Large intestine (tissue), 3 donors: ENCODE measurements at regions not wholly inside any gene's neighbourhood (a gene's known extent, or its start where the extent isn't known, plus 50 kb on each side); places are given as distances from the start of the nearest gene placed in this dataset.

Experiments used
- DNase-seq, 2 donors: peaks; one replicate each; pipeline versions ENCODE4 v3.0.0 to v3.0.0-alpha.2; 2013
- H3K27ac ChIP-seq: one replicate; pipeline ENCODE4 v1.5.1; 2013; ENCODE audit warnings: low read length
- H3K27me3 ChIP-seq: 2 replicates; pipeline ENCODE4 v1.6.1; 2013; ENCODE audit warnings: low read length; ENCODE audit not compliant: control insufficient read depth, insufficient read depth
- H3K36me3 ChIP-seq: 2 replicates; pipeline ENCODE4 v1.6.1; 2013; ENCODE audit warnings: low read length; ENCODE audit not compliant: control insufficient read depth, insufficient read depth
- H3K4me1 ChIP-seq: one replicate; pipeline ENCODE4 v1.6.1; 2013; ENCODE audit warnings: low read length; ENCODE audit not compliant: control insufficient read depth, insufficient read depth
- H3K4me3 ChIP-seq: one replicate; pipeline ENCODE4 v1.5.1; 2013; ENCODE audit warnings: low read length
- H3K9me3 ChIP-seq: one replicate; pipeline ENCODE4 v1.6.1; 2013; ENCODE audit warnings: mild to moderate bottlenecking, low read depth, low read length, moderate library complexity; ENCODE audit not compliant: control insufficient read depth
- WGBS: methylation state at CpG from one replicate; pipeline ENCODE4 v1.1.5; 2013; ENCODE audit warnings: low lambda C conversion rate; ENCODE audit not compliant: insufficient coverage; 5-methylcytosine and 5-hydroxymethylcytosine counted together

GRCh38 chr20:63128367-63128766 lies 87.6 kb downstream of the YTHDF1 start:
- H3K27me3 ChIP-seq = peaks cover 10% of the 10 kb centered on the region
- DNase-seq = no peak
- WGBS = 90% methylated on average over 2 of the region's 30 CpGs
- H3K4me3 ChIP-seq = no peak overlapping the region
- no peaks in the 10 kb centered on the region for H3K4me1 ChIP-seq
- no peaks in the 10 kb centered on the region for H3K36me3 ChIP-seq
- H3K27ac ChIP-seq = no peak overlapping the region
- H3K9me3 ChIP-seq = no peaks in the 10 kb centered on the region

GRCh38 chr20:63127700-63128364 lies 88.1 kb downstream of the YTHDF1 start:
- H3K9me3 ChIP-seq = no peaks in the 10 kb centered on the region
- no CpG with 5 or more reads among the region's 21 CpGs for WGBS
- no peak overlapping the region for H3K4me3 ChIP-seq
- H3K27me3 ChIP-seq = peaks cover 10% of the 10 kb centered on the region
- H3K4me1 ChIP-seq = no peaks in the 10 kb centered on the region
- no peak for DNase-seq
- H3K27ac ChIP-seq = no peak overlapping the region
- no peaks in the 10 kb centered on the region for H3K36me3 ChIP-seq

- Histone ChIP-seq H3K9me3 (no peaks in the 10 kb centered on the region), H3K27me3 (peaks cover 10% of the 10 kb centered on the region), H3K27ac (no peak overlapping the region), H3K36me3 (no peaks in the 10 kb centered on the region), H3K4me1 (no peaks in the 10 kb centered on the region), H3K4me3 (no peak overlapping the region)
- DNase-seq = no peak
- 80% methylated on average over 2 of the region's 18 CpGs for WGBS
These were observed 88.8 kb downstream of the YTHDF1 start for GRCh38 chr20:63126876-63127699.

DNA sequence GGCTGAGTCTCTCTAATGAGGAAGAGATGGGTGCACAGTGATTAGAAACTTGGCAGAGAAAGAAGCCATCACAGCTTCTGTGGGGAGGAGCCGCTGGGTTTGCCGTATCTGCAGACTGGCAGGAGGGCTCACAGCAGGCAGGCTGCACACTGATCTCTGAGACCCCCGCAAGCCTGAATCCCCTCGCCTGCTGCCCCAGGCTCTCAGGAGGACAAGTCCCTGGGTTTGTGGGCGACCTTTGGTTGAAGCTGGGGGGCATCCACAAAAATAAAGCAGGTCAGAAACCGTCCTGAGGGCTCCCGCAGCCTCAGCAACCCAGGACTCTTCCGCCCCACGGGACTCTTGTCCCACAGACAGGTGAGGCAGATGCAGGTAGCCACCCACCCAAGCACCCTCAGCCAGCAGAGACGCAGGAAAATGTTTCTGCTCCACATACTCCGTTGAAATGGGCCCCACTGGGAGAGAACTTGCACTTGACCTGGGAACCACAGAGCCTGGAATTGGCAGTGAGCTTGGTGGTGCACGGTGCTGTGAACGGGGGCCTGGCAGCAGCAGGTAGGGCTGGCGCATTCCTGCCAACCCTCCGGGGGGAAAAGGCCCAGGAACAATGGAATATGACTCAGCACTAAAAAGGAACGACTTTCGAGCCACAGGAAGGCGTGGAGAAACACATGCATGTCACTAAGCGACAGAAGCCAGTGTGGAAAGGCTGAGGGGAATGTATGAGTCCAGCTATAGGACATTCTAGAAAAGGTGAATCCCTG lies 89.9 kb downstream of the YTHDF1 start:
- Histone ChIP-seq H3K27me3 (peaks cover 7% of the 10 kb centered on the region), H3K4me3 (no peak overlapping the region), H3K36me3 (no peaks in the 10 kb centered on the region), H3K4me1 (no peaks in the 10 kb centered on the region), H3K27ac (no peak overlapping the region), H3K9me3 (no peaks in the 10 kb centered on the region)
- no CpG with 5 or more reads among the region's 19 CpGs for WGBS
- DNase-seq = no peak

DNA sequence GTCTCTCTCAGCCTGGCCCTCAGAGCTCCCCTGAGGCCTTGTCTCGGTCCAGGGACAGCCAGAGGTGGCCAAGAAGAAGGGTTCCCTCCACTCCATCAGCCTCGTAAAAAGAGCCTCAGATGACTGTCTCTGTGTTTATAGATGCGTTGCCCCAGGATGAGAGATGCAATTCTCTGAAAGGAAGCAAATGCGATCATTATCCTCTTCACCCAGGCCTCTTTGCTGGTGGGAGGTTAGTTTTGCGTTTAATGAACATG lies 90.4 kb downstream of the YTHDF1 start:
- Histone ChIP-seq H3K9me3 (no peaks in the 10 kb centered on the region), H3K4me3 (no peak overlapping the region), H3K36me3 (no peaks in the 10 kb centered on the region), H3K4me1 (no peaks in the 10 kb centered on the region), H3K27me3 (peaks cover 3% of the 10 kb centered on the region), H3K27ac (no peak overlapping the region)
- no CpG with 5 or more reads among the region's 5 CpGs for WGBS
- no peak for DNase-seq

DNA sequence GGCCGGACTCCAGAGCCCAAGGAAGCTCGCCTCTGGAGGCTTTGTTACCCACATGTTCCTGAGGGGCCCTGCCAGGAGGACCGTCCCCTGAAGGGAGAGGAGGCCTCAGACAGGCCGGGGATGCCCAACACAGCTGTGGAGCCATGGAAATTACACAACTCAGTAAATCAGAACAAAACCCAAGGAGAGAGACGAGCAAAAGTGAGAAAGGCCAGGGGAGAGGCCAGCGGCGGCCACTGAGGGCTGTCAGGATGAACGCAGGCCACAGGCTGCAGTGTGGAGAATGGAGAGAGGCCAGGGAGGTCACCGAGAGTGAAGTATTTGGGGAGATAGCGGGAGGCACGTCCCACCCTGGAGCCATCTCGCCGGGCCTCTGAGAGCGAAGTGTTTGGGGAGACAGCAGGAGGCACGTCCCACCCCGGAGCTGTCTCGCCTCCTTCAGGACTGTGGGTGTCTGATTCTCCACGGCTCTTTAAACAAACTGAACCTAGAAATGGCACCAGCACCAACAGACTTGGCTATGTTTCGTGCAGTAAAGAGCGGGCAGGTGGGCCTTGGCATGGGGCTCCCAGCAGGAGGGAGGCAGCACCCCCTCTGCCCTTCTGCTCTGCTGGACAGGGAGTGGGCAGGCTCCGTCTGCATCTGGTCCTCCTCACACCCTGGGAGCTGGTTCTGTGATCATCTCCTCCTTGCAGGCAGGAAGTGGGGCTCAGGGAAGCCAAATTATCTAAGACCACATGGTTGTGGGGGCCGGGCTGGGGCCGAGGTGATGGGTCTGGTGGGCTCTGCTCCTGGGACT lies 91.0 kb downstream of the YTHDF1 start:
- no peak for DNase-seq

DNA sequence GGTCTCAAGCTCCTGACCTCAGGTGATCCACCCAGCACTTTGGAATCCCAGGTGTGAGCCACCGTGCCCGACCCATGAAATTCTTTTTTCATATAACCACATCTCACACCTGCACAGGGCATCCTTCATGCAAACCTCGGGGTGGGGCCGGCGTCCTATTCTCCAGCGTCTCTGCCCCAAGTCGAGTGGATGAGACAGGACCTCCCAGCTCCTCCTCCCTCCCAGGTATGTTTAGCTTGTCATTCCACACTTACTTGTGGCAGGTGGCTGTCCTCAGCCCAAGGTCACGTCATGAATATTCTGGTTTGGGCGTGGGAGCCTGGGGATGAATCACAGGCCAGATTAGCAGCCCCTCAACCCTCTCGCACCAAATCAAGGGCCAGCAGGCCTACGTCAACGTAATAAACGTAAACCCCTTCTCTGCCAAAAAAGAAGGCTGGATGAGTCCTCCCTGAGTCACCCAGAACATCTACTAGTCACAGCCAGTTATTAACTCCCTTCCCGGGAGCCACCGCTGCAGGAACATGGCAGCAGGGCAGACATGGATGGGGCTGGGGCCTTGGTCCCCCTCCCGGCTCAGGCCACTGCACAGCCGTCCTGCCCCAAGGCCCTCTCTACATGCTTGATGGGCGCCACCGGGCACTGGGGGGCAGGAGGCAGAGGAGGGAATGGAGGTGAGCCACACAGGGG lies 91.7 kb downstream of the YTHDF1 start:
- no peak overlapping the region for H3K27ac ChIP-seq
- H3K9me3 ChIP-seq = no peaks in the 10 kb centered on the region
- WGBS = no CpG with 5 or more reads among the region's 19 CpGs
- H3K4me1 ChIP-seq = no peaks in the 10 kb centered on the region
- no peaks in the 10 kb centered on the region for H3K27me3 ChIP-seq
- H3K4me3 ChIP-seq = no peak overlapping the region
- no peaks in the 10 kb centered on the region for H3K36me3 ChIP-seq
- DNase-seq = no peak

More for the DNA sequence above, 91.0 kb downstream of the YTHDF1 start:
- peaks cover 3% of the 10 kb centered on the region for H3K27me3 ChIP-seq
- WGBS = no CpG with 5 or more reads among the region's 23 CpGs
- H3K9me3 ChIP-seq = no peaks in the 10 kb centered on the region
- no peak overlapping the region for H3K27ac ChIP-seq
- no peak overlapping the region for H3K4me3 ChIP-seq
- H3K36me3 ChIP-seq = no peaks in the 10 kb centered on the region
- H3K4me1 ChIP-seq = no peaks in the 10 kb centered on the region

DNA sequence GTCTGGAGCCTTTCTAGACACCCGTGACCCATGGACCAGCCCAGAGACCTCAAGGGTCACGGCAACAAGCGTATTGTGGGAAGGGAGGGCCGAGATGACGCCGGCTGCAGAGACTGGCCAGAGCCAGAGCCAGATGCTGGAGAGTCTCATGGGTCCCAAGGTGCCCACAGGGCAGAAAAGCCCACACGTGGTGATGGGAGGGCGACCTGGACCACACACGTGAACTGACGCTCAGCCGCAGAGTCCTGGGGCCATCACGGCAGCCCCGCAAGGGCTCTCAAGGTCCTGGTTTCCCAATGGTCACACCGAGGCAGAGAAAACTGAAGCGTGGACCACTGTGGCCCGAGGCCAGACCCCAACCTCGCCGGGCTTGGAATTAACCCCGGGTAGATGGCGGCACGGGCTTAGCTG lies 92.6 kb downstream of the YTHDF1 start:
- Histone ChIP-seq H3K27ac (no peak overlapping the region), H3K4me1 (no peaks in the 10 kb centered on the region), H3K36me3 (no peaks in the 10 kb centered on the region), H3K9me3 (no peaks in the 10 kb centered on the region), H3K27me3 (no peaks in the 10 kb centered on the region), H3K4me3 (no peak overlapping the region)
- no CpG with 5 or more reads among the region's 21 CpGs for WGBS
- DNase-seq = no peak

GRCh38 chr20:63122626-63123025 lies 93.3 kb downstream of the YTHDF1 start:
- no CpG with 5 or more reads among the region's 7 CpGs for WGBS
- Histone ChIP-seq H3K4me3 (no peak overlapping the region), H3K9me3 (no peaks in the 10 kb centered on the region), H3K36me3 (no peaks in the 10 kb centered on the region), H3K27ac (no peak overlapping the region), H3K27me3 (no peaks in the 10 kb centered on the region), H3K4me1 (no peaks in the 10 kb centered on the region)
- DNase-seq = no peak
